Stimulated activated CD8-positive, alpha-beta memory T cell treated with anti-CD3 and anti-CD28 coated beads, Interleukin-2, amount 100 ng/mL, for 1 hour (primary cell): ENCODE measurements at regions not wholly inside any gene's neighbourhood (a gene's known extent, or its start where the extent isn't known, plus 50 kb on each side); places are given as distances from the start of the nearest gene placed in this dataset.
"Not testable (repeated sequence)": the region's sequence is repeated elsewhere in the genome, so short reads cannot be mapped to it uniquely, and the experiment has no call there.

Experiments
- DNase-seq, 2 donors: peaks; one replicate each; pipeline ENCODE4 v3.0.0-alpha.2; 2020; ENCODE audit warnings: low read depth in 2 of 2

DNA sequence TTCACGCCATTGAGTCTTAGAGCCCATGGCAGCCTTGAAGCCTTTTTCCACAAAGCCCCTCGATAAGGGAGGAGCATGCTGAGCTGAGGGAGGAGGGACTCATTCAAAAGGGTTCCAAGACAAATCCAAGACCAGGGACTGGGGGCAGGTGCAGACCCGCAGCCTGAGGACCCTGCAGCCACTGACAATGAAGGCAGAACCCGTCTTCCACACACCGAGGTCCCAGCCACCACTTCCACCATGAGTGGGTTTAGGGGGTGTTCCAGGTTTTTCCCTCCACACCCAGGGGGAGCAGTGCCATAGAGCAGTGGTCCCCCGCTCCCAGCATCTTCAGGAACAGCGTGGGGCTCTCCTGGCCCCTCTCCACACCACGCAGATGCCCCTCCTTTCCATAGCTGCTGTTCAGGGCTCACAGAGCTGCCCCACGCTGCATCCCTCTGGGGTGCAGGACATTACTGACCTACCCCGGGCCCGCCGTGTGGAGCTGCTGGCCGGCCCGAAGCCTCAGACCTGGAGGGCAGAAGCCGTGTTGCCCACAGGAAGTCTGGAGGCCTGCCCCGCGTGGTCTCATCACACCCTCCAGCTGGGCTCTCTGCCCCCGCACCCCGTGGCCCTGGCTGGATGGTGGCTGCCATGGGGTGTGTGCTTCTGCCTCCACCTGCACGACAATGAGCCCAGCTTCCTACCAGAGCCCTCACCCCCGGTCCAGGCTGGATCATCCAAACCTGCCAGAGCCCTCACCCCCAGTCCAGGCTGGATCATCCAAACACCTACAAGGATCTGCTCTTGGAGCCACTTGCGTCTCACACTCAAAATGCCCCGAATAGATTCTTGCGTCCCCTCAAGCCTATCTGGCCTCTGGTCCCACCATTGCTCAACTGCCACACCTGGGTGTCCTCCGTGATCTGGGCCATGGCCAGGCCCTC, 220.0 kb upstream of the TCERG1L start:
- DNase-seq = no peak

DNA sequence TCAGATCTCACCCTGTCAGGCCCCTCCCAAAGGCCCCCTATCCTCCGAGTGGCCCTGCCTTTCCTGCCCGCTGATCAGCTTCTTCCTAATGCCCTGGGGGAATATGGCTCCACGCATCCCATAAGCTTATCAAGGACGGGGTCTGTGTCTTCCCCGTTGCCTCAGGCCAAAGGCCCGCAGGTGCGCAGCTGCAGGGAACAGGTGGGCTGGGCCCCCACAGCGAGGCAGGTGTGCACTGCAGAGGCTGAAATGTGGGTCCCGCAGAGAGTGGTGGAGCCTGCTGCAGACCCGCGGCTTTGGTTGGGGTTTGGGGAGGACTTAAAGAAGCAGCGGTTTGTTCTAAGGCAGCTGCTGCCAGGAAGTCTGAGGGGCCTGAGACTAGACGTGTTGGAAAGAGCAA, 220.8 kb upstream of the TCERG1L start:
- no peak for DNase-seq

DNA sequence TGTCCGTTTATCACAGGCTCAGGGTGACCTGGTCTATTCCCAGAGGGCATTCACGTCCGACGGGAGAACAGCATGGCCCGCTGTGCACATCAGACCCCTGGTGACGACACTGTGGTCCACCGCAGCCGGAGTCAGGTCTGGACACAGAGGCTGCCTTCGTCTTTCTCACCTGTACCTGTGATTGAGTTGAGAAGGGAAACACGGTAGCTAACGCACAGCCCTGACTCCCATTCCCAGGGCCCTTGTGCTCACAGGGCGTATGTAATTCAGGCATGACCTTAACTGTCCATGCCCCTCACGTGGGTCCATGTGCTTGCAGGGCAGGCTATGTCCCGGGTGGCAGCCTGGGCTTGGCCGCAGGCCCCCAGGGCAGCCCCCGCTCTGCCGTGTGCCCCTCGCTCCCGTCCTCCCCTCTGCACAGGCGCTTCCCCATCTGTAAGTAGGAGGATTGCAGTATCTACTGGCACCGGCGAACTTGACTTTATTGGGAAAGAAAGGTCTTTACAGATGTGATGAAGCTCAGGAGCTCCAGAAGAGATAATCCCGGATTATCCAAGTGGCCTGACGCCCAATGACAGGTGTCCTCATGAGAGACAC, 221.3 kb upstream of the TCERG1L start:
- DNase-seq = no peak

DNA sequence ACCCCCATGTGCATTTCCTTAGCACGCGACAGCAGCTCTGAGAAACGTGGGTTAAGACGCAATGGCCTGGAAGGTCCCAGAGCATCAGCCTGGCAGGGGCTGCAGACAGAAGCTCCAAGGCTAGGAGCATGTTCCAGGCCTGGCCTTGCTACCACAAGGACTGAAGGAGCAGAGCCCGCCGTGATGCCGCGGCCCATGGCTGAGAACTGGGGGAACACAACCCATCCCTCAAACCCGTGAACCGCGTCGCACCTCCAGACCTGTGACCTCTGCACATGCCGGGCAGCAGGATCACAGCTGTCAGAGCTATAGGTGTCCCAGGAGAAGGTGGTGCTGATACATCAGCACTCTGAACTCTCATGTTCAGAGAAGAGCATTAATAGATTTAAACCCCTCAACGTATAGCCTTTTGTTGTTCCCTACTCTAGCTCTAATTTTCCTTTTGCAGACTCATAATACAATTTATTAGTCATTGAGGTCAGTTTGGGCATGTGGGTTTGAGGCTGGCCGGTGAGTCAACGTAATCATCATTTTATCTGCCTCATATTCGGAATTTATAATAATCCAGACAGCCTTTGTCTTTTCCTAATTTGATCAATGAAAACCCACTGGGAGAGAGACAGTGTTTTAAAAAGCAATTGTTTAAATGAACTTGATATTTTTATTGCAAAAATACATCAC, 222.5 kb upstream of the TCERG1L start:
- no peak for DNase-seq

DNA sequence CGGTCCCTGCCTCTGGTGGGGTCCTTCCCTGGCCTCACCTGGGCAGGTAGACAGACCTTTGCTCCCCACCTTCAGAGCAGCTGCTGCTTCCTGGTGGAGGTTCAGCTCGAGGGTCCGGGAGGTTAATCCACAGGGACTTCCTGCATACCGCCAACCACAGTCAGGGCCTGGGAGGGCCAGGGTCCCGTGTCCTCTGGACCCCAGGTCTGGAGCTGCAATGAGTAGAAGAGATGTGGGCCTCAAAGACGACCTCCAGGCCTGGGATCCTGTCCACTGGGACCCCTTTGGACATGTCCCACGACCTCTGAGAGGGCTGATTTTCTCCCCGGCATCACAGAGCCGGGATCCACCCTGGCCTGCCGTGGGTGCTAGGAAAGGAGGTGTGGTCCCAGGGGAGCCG, 223.3 kb upstream of the TCERG1L start:
- DNase-seq = no peak

DNA sequence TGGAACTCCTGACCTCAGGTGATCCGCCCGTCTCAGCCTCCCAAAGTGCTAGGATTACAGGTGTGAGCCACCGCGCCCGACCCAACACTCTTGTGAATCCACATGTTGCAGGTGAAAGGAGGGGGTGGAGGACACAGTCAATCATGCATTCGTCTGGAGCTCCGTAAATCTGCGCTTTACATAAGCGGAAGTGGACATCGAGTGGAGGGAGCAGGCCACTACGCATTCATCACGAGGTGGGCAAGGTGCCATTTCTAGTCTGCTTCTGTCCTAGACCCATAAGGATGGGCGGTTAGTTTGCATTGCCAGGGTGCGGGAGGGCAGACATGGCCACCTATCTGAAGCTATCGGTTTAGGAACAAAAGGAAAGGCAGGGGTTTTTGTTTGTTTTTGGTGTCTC, 225.2 kb upstream of the TCERG1L start:
- no peak for DNase-seq

DNA sequence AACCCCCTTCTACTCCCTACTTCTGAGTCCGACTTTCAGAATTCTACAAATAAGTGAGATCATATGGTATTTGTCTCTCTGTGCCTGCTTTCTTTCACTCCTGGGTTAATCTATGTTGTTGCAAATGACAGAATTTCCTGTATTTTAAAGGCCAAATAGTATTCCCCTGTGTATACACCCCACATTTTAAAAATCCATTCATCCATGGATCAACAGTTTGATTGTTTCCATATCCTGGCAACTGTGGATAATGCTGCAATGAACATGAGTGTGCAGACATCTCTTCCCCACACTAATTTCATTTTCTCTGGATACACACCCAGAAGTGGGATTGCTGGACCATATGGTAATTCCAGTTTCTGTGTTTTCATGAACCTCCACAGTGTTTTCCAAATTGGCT, 225.8 kb upstream of the TCERG1L start:
- DNase-seq = no peak

DNA sequence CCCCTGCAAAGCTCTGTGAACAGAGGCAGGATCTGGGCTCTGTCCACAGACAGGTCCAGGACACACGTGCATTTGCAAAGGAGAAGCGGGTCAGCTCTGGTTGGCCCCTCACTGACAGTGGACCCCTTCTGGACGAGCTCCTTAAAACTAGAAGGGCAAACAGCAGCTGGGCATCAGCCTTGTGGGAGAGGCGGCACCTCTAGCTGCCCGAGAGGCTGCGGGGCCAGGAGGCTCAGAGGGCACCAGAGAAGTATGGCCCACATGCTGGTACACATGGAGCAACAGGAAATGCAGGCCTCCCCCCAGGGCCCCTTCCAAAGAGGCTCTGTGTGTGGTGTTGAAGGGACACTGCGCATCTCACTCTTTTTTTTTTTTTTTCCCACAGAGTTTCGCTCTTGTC, 233.0 kb upstream of the TCERG1L start:
- no peak for DNase-seq

DNA sequence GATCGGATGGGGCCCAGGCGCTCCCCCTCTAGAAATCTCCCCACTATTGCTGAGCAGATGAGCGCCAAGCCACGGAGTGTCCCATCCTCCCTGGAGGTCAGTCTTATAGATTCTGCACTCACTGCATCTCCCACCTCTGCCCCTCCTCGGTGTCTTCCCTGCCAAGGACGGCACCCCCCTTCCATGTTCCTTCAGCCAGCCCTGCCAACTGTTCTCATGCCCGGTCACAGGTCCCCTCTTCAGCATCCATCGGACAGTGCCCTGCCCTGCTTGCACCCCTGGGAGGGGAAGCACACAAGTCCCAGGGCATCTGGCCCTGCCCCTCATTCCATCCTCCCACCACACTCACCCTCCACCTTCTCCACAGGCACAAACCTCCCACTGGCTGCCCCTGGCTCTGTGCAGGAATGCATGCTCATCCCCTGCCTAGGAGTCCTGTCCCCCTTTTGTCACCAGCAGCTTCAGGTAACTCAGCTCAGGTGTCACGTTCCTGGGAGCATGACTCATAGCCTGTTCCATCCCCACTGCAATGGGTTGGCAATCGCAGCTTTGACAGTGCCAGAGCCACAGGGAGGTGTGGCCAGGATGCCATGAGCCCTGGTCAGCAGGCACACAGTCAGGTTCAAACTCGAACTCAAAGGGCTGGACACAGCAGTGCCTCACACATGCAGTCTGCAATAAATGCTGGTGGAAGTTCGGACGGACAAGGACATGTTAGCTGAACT, 234.7 kb upstream of the TCERG1L start:
- DNase-seq = no peak

DNA sequence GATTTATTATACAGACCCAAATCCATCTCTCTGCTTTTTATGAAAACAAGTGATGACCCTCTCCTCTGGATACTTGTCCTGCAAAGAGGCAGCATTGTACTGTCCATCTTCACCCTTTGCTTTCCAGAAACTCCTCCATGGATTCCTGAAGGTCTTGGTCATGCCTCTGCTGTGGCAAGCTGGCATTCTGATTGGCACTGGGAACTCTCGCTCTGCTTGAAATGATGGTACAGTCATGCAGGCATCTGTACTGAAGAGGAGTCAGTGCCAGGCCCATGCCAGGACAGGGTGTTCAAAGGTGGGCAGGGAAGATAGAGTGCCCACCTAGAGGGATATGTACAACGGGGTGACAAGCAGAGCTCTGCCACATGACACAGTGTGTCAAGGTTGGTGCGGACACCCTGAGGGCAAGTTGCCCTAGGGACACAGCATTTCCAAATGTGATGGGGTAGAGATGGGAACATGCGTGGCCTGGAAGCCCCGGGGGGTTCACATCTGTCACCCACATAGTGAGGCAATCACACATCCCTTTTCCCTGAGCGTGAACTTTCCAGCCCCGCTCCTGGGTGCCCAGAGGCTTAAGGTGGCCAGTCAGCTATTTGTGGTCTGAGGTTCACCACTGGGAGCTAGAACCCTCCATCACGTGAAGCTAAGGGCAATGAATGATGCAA, 235.7 kb upstream of the TCERG1L start:
- no peak for DNase-seq

DNA sequence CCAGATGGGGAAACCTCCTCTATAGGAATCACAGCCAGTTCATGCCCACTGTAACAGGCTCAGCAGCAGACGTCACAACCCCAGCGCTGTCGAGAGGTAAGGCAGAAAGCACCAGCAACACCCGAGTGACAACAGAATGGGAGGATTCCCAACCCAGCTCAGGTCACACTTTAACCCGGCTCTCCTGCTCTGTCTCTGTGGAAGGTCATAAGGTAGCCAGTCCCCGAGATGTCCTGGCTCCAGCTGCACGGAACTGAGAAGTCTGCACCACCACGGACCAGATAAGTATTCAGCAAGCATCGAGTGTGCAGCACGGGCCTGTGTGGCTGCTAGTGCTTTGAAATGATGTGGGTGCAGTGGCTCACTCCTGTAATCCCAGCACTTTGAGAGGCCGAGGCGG, 236.7 kb upstream of the TCERG1L start:
- no peak for DNase-seq

DNA sequence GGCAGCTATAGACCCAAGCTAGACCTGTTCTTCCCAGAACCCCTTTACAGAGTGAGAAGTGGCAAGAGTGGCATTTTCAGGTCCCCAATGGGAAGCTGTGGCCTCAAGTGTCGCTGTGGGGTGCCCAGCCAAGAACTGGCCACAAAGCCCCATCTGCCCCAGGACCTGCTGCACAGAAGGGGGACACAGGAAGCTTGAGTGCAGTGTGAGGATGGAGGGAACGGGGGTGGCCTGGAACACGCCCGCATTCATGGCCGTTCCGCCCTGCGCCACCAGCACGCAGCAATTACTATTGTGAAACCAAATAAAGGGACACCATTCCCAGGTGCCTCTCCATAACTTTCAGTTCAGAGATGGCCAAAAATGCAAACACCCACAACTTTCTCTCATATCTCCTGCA, 237.6 kb upstream of the TCERG1L start:
- DNase-seq = no peak

DNA sequence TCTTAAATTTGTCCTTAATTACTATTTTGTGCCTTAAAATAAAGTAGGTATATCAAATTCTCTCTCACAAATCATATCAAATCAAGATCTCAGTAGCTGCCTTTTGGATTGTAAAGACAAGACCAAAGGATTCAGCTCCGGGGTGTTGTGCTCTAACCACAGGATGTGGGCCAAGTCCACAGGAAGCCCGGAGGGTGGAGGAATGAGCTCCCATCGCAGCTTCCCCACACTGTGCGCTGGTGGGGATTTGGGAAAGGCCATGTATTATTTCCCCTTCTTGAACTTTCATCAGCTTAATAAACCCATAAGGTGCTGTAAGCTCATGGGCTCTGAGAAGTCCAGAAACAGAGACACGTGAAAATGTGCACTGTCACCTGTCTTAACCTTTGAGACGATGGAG, 241.6 kb upstream of the TCERG1L start:
- DNase-seq = no peak

DNA sequence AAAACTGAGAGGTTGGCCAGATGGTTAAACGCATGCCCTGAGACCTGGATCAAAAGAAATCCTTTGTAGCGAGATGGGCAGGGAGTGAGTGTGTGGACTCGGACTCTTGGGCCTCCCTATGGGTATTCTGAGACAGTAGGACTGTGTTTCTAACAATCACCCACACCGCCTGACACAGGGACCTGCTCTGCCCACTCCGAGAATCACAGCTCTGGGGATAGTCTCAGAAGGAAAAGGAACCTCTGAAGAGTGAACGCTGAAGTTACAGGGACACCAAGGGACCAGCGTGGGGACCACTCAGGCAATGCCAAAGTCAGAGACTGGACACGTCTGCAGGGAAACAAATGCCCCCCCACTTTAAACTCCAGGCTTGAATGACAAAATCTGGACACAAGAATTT, 242.1 kb upstream of the TCERG1L start:
- DNase-seq = no peak

DNA sequence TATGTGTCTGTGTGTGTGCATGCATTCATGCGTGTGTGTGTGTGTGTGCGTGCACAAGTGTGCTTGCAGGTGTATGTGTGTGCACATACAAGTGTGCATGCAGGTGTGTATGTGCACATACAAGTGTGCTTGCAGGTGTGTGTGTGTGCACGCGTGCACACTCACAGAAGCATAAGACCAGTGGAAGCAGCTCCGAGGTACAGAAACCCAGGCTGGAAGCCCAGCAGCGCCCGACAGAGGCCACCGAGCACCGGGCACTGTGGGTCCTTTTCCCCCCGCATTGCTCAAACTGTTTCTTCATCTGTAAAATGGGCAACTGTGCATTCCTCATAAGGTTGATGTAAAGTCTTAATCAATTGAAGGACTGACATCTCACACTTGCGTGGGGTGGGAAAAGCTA, 243.3 kb upstream of the TCERG1L start:
- DNase-seq = no peak

DNA sequence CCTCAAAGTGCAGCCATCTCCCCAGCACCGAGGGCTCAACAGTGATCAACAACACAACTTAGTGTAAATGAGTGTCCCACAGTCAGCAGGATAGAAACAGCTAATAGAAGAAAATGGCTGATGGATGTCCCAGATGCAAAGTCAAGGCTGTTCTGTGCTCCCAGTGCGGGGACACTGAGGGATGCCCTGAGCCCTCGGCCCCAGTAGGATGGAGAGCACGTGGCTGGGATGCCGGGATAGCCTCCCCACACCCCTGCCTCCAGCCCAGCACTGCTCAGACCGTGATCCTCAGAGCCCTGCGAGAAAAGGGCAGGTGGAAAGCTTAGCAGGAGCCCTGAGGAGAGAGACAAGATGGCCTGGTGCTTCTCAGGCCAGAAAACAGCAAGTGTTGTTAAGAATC, 243.9 kb upstream of the TCERG1L start:
- DNase-seq = no peak

DNA sequence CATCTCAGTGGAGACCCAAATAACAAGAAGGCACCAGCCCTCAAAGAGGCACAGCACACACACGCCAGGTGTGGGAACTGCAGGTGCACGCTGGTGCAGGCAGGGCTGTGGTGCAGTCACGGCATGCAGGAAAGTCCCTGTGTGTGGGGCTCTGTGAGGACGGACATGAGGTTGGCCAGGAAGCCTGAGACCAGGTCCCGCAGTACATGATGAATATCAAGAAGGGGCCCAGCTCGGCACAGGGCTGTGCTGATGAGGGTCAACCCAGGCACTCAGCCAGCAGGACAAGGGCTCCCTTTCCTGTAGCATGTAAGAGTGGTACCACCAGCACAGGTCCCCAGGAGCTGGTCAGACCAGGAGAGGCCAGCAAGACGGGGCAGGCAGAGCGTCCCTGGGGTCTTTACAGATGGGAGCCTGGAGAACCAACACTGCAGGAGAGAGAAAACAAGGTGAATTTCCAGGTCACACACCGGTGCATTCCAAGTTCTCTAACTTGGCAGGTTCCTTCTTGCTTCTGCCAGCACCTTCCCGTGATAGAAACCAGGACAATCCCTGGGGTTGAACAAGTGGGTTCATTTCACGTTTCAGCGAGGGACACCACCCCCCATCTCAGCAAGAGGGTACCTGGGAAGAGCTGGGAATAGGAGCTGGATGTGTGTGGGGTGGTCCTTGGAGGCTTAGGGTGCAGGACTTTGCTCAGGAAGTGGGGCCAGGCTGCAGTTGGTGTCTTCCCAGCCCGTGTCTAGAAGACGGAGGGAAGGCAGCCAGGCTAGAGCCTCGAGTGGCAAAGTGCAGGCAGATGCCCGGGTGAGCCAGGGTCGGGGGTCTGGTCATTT, 244.8 kb upstream of the TCERG1L start:
- no peak for DNase-seq

DNA sequence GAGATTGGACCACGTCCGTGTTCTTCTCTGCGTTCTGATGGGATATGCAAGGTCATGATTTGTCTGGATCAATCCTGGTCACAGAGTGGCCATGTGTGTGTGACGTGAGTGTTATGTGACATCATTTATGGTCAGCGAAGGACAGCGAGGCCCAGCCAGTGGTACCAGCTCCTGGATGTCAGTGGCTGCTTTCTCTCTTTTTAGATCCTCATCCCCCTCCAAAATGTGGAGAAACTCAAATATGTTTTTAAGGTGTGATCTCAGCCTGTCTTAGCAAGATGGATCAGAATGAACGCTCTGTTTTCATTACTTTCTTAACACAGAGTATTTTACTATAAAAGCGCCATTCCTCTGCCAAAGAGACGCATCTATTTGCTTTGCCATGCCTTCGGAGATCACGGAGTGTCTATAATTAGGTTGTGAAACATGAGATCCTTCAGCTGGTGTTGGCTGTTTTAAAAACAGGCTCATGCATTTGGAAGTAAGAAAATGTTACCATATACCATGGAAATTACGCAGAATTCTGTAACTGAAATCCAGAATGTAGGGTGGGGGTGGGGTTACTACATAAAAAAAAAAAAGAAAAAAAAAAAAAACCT, 245.5 kb upstream of the TCERG1L start:
- no peak for DNase-seq

DNA sequence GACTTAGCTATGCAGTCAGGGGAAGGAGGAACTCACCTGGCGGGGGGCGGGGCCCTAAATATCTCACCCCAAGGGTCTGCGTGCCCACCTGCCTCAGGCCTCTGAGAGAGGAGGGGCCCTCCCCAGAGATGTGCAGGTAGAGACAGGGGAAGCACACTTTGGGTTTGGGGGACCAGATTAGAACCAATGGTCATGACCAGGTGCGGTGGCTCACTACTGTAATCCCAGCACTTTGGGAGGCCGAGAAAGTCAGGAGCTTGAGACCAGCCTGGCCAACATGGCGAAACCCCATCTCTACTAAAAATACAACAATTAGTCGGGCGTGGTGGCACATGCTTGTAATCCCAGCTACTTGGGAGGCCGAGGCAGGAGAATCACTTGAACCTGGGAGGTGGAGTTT, 246.4 kb upstream of the TCERG1L start:
- not testable (repeated sequence) for DNase-seq

DNA sequence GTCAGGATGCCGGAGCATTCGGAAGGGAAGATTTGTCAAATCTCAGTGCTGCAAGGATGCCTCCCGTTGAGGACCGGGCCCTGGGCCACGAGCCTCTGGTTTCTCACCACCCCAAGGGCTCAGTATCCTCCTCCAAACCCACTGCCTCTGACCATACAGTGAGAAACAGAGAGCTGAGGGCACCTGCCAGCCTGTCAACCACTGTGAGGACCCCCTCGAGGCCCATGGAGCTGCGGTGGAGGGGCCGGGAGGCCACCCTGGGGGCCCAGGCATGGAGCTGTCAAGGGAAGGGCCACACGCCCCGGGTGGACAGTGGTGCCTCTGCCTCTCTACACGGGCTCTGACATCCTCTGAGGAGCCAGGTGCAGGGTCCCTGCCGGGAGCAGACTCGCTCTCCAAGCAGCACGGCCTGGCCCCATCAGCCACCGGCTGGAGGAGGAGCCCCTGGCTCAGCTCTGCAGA, 248.0 kb upstream of the TCERG1L start:
- no peak for DNase-seq
